ENCODE measurements at regions not wholly inside any gene's neighbourhood (a gene's known extent, or its start where the extent isn't known, plus 50 kb on each side); places are given as distances from the start of the nearest gene placed in this dataset.

- H3F3A ChIP-seq (ENCODE audit: insufficient read depth, low read length) = no peaks in the 10 kb centered on the region
- no peaks in the 10 kb centered on the region for H3K79me2 ChIP-seq (ENCODE audit: insufficient read depth, low read length)
- H3K9me2 ChIP-seq (ENCODE audit: low read depth, low read length) = no peaks in the 10 kb centered on the region
- H3K27me3 ChIP-seq (ENCODE audit: insufficient read depth, low read length) = no peaks in the 10 kb centered on the region
- no peak overlapping the region for H3K9ac ChIP-seq (ENCODE audit: low read length)
- H4K20me1 ChIP-seq (ENCODE audit: insufficient read depth, low read length) = no peaks in the 10 kb centered on the region
- H3K4me2 ChIP-seq (ENCODE audit: low read length) = no peak overlapping the region
- H3K27ac ChIP-seq (ENCODE audit: low read depth, low read length, poor library complexity, severe bottlenecking) = no peak overlapping the region
- TF ChIP-seq CTCF (IDR thresholded peaks at IDR 0.05; ENCODE audit: low read length) (no peak), EZH2 (IDR thresholded peaks at IDR 0.05; ENCODE audit: borderline replicate concordance, low read length) (no peak)
- H3K9me3 ChIP-seq (ENCODE audit: low read length) = no peaks in the 10 kb centered on the region
- no peaks in the 10 kb centered on the region for H3K4me1 ChIP-seq (ENCODE audit: insufficient read depth, low read length, severe bottlenecking)
- no peak overlapping the region for H2AFZ ChIP-seq (ENCODE audit: low read length)
- no peaks in the 10 kb centered on the region for H3K36me3 ChIP-seq (ENCODE audit: insufficient read depth, low read length)
- no peak overlapping the region for H3K4me3 ChIP-seq (ENCODE audit: low read depth, low read length, poor library complexity, severe bottlenecking)
Observed at GRCh38 chr3:36633060-36633459, 131.3 kb downstream of the DCLK3 start.

- Histone ChIP-seq H2AFZ (ENCODE audit: low read length) (no peak overlapping the region), H3K9me2 (ENCODE audit: low read depth, low read length) (no peaks in the 10 kb centered on the region), H3K9ac (ENCODE audit: low read length) (no peak overlapping the region), H3K4me3 (ENCODE audit: low read depth, low read length, poor library complexity, severe bottlenecking) (no peak overlapping the region), H3K4me2 (ENCODE audit: low read length) (no peak overlapping the region), H3K27ac (ENCODE audit: low read depth, low read length, poor library complexity, severe bottlenecking) (no peak overlapping the region), H3K9me3 (ENCODE audit: low read length) (no peaks in the 10 kb centered on the region), H3K36me3 (ENCODE audit: insufficient read depth, low read length) (no peaks in the 10 kb centered on the region), H4K20me1 (ENCODE audit: insufficient read depth, low read length) (no peaks in the 10 kb centered on the region), H3K4me1 (ENCODE audit: insufficient read depth, low read length, severe bottlenecking) (no peaks in the 10 kb centered on the region), H3K27me3 (ENCODE audit: insufficient read depth, low read length) (no peaks in the 10 kb centered on the region), H3K79me2 (ENCODE audit: insufficient read depth, low read length) (no peaks in the 10 kb centered on the region), H3F3A (ENCODE audit: insufficient read depth, low read length) (no peaks in the 10 kb centered on the region)
- no peak for TF ChIP-seq CTCF (IDR thresholded peaks at IDR 0.05; ENCODE audit: low read length)
- TF ChIP-seq EZH2 (IDR thresholded peaks at IDR 0.05; ENCODE audit: borderline replicate concordance, low read length) = no peak
Observed at GRCh38 chr3:36631549-36631948, 132.8 kb downstream of the DCLK3 start.

GRCh38 chr3:36615861-36616260 is 148.5 kb downstream of the DCLK3 start:
- TF ChIP-seq CTCF (IDR thresholded peaks at IDR 0.05; ENCODE audit: low read length) (no peak), EZH2 (IDR thresholded peaks at IDR 0.05; ENCODE audit: borderline replicate concordance, low read length) (no peak)
- no peaks in the 10 kb centered on the region for H3K9me2 ChIP-seq (ENCODE audit: low read depth, low read length)
- no peak overlapping the region for H3K4me3 ChIP-seq (ENCODE audit: low read depth, low read length, poor library complexity, severe bottlenecking)
- H4K20me1 ChIP-seq (ENCODE audit: insufficient read depth, low read length) = no peaks in the 10 kb centered on the region
- no peaks in the 10 kb centered on the region for H3K9me3 ChIP-seq (ENCODE audit: low read length)
- H2AFZ ChIP-seq (ENCODE audit: low read length) = no peak overlapping the region
- H3K36me3 ChIP-seq (ENCODE audit: insufficient read depth, low read length) = no peaks in the 10 kb centered on the region
- H3K79me2 ChIP-seq (ENCODE audit: insufficient read depth, low read length) = no peaks in the 10 kb centered on the region
- no peak overlapping the region for H3K27ac ChIP-seq (ENCODE audit: low read depth, low read length, poor library complexity, severe bottlenecking)
- H3F3A ChIP-seq (ENCODE audit: insufficient read depth, low read length) = no peaks in the 10 kb centered on the region
- H3K4me1 ChIP-seq (ENCODE audit: insufficient read depth, low read length, severe bottlenecking) = no peaks in the 10 kb centered on the region
- H3K9ac ChIP-seq (ENCODE audit: low read length) = no peak overlapping the region
- no peak overlapping the region for H3K4me2 ChIP-seq (ENCODE audit: low read length)
- no peaks in the 10 kb centered on the region for H3K27me3 ChIP-seq (ENCODE audit: insufficient read depth, low read length)
